GM12891 (cell line): ENCODE measurements at regions not wholly inside any gene's neighbourhood (a gene's known extent, or its start where the extent isn't known, plus 50 kb on each side); places are given as distances from the start of the nearest gene placed in this dataset.

Source experiments
- PAX5 ChIP-seq: IDR thresholded peaks from 2 replicates; pipeline ENCODE4 v1.6.1; 2011; ENCODE audit warnings: low read length, moderate library complexity, mild to moderate bottlenecking; ENCODE audit not compliant: insufficient read depth, severe bottlenecking
- POLR2A ChIP-seq: IDR thresholded peaks from 2 replicates; pipeline ENCODE4 v1.6.1; 2011; ENCODE audit warnings: low read depth, low read length, control low read depth
- POLR2AphosphoS5 ChIP-seq: IDR thresholded peaks from 2 replicates; pipeline ENCODE4 v1.6.1; 2011; ENCODE audit warnings: low read depth, low read length, control low read depth
- TAF1 ChIP-seq: IDR thresholded peaks from 2 replicates; pipeline ENCODE4 v1.6.1; 2011; ENCODE audit warnings: low read depth, low read length, control low read depth

DNA sequence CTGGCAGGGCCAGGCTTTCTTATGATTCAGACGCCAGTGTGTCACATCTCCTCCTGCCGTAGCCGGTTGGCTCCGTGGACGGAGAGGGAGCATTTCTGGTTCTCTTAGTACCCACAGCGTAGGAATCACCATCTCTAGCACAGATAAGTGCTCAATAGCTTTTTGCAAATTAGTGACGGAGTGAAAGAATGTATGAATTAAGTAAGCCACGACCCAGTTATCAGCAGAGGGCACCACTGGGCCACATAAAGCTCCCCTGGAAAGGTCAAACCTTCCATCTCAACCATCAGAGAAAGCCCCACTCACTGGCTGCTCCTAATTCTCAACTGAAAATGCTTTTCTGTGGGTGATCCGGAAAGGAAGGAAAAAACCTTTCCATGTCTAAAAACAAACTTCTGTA lies 317.0 kb upstream of the ADCY2 start:
- TF ChIP-seq POLR2AphosphoS5 (no peak), POLR2A (no peak), TAF1 (no peak), PAX5 (no peak)
